Stimulated activated CD4-positive, alpha-beta T cell treated with anti-CD3 and anti-CD28 coated beads, Interleukin-4, amount 100 ng/mL, for 48 hours (primary cell): ENCODE measurements at regions not wholly inside any gene's neighbourhood (a gene's known extent, or its start where the extent isn't known, plus 50 kb on each side); places are given as distances from the start of the nearest gene placed in this dataset.

Source experiments
- DNase-seq, 2 donors: peaks; one replicate each; pipeline ENCODE4 v3.0.0-alpha.2; 2020; ENCODE audit warnings: low read depth in 2 of 2

- DNase-seq: no peak
Observed at GRCh38 chr15:66848686-66849392, 146.8 kb downstream of the SMAD6 start.

- no peak for DNase-seq
Observed at GRCh38 chr15:66849393-66849745, 147.3 kb downstream of the SMAD6 start.

DNA sequence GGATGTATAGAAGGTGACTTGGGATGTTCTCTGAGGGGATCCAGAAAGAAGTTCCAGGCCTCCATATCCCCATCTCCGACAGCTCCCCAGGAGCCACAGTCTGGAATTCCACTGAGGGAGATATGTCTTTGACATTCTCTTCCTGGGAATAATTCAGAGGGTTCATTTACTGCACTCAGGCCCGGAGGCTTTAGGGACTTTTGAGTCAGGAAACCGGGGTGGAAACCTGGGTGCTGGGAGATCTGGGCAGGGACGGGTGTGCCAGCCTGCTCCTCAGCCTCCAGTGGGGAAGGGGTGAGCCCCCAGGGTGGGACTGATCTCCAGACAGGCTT lies 147.7 kb downstream of the SMAD6 start:
- DNase-seq: no peak

- DNase-seq: no peak
Observed at GRCh38 chr15:66850078-66850991, 148.3 kb downstream of the SMAD6 start.

GRCh38 chr15:66850996-66851310 lies 148.9 kb downstream of the SMAD6 start:
- no peak for DNase-seq

GRCh38 chr15:66851311-66852063 lies 149.5 kb downstream of the SMAD6 start:
- DNase-seq: peak; percentile 74 to 81

GRCh38 chr15:66852064-66852905 lies 150.2 kb downstream of the SMAD6 start:
- DNase-seq: no peak

DNA sequence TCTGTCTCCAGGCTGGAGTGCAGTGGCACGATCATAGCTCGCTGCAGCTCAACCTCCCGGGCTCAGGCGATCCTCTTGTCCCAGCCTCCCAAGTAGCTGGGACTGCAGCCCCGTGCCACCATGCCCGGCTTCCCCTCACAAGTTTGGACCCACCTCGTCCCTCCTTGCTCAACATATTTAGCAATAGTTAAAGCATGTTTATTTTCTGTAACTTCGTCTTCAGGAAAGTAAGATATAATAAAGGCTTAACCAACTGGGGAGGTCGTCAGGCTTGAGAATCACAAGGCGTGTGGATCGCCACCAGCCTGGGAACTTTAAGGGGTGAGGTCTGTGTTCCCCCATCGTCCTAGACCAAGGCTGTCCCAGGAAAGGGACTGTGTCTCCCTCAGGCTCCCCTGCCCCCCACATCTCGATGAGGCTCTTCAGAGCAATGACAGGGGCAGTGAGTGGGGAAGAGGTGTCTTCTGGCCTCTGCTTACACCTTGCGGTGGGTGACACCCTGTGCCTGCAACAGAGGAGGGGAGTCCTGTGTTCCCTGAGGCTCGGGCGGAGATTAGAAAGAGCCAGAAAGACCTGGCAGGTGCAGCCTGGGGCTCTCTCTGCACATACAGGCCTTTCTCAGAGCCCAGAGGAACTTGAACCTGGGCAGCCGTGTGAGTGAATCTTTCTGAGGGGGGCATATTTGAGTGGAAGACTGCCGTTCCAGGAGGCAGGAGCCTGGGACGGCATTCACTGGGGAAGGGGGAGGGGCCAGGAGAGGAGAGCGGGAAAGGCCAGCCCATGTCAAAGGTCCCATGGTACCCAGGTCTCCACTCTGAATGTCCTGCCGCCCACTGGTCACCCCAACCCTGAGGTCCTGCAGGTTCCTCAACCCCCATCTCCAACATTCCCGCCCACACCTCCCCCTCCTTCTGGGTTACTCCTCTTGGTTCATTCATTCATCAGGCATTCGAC lies 152.3 kb downstream of the SMAD6 start:
- DNase-seq: no peak

- DNase-seq: no peak
Observed at GRCh38 chr15:66855041-66855440, 153.0 kb downstream of the SMAD6 start.

DNA sequence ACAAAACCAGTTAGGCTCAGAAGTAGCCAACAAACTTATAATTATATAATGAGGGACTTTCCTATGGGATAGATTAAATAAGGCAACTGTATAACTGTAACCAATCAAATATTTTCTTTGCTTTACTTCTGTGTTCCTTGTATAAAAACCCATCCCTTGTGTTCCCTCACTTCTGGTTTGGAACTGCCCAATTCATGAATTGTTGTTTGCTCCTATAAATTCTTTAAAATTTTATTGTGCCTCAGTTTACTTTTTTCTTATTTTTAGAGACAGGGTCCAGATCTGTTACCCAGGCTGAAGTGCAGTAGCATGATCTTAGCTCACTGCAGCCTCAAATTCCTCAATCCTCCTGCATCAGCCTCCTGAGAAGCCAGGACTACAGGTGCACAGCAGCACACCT lies 155.7 kb downstream of the SMAD6 start:
- no peak for DNase-seq

- DNase-seq: no peak
Observed at GRCh38 chr15:66858423-66859207, 156.6 kb downstream of the SMAD6 start.

DNA sequence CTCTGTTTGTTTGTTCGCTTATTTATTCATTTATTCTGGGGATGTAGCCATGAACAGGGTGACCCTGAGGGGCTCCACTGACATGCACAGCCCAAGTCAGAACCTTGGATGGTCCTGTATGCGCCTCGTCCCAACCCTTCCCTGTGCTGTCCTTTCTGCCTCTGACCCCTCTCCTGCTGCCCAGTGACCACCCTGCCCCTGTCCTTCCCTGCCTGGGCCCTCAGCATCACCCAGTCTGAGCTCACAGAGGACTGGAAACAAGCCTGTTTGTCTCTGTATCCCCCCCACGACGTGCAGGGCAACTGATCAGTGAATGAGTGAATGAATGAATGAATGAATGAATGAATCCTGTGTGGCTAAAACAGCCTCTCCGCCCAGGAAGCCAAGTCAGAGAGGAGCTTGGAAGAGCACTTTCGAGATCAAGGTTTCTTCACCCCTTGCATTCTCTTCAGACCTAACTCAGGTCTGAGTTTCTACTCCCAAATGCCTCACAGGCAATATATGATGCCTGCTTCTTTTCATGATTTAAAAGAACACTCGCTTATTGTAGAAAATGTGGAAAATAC lies 157.7 kb downstream of the SMAD6 start:
- DNase-seq: no peak

GRCh38 chr15:66860844-66861243 lies 158.8 kb downstream of the SMAD6 start:
- no peak for DNase-seq

GRCh38 chr15:66862111-66862939 lies 160.3 kb downstream of the SMAD6 start:
- no peak for DNase-seq

DNA sequence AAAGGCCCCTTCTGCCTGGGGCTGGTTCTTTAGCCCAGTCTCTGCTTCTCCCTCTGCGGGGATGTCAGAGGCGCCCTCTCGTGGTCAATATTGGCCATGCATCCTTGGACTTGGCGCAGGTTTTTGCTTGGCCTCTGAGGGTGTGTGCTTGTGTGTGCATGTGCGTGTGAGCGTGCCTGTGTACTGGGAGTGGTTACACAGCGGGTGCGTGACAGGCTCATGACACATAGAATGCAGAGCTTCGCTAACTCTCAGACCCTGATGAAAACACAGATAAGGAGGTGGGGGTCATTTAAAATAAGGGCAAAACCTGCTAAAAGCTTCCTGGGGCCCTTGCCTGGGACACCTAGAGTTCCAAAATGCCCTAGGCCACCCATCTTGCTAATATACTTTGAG lies 160.9 kb downstream of the SMAD6 start:
- peak; percentile 68 to 79 for DNase-seq

DNA sequence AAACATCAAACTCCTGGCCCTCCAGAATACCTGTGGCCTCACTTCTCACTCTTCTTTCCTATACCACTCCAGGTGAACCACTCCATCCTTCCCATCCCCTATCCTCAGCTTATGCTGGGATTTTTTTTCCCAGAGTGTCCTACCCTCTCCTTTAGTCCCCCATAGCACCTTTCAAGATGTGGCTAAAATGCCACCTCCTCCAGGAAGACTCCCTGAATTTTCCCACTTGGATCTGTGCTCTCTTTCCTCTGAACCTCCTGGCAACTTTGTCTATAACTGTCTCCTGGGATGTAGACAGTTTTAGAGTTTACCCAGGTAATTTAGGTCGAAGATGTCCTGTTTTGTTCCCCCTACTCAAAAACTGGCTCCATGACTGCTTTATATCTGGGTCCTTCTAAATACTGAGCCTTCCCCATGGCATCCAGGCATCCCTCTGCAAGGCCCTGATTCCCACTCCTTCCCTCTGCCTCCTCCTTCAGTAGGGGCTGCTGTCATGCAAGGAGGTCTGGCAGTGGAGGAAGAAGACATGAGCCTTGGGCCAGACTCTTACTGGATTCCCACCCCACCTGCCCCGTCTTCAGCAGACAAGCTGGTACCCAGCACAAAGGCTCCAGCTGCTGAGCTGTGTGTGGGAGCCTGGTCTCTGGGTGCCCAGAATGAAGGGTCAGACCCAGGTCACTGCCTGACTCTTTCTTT lies 161.5 kb downstream of the SMAD6 start:
- DNase-seq: no peak

DNA sequence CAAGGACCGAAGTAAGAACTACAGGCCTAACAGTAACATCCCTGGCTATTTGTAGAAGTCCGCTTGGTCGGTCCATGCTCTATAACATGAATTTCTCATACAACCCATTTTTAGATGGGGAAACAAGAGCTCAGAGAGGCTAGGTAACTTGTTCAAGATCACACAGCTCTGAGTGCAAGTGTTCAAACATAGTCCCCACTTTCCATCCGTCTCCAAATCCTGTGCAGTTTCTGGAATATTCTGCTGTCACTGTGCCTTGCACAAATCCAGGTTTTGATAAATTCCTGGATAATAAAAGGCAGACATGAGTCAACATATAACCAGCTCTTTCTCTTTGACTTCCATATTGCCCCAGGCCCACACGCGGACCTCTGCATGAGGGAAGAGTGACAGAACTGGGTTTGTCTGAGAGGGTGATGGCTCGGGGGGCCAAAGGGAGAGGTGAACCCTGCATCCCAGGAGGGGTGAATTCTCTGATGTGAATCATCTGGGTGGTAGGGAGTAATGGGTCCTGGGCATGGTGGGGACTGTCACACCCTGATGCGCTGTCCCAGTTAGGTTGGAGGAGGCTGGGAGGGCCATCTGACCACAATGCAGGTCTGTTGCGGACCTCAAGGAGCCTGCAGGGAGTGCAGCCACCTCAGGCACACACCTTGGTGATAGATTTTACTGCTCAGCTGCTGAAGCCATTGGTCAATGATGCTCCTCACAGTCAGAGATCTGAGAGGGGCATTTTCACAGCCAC lies 162.2 kb downstream of the SMAD6 start:
- DNase-seq: no peak
